GM12878 (cell line): ENCODE measurements at regions not wholly inside any gene's neighbourhood (a gene's known extent, or its start where the extent isn't known, plus 50 kb on each side); places are given as distances from the start of the nearest gene placed in this dataset.

Source experiments
- BCL11A ChIP-seq: IDR thresholded peaks from 2 replicates; pipeline ENCODE4 v1.6.1; 2011; ENCODE audit warnings: low read depth, low read length
- CHD1 ChIP-seq: IDR thresholded peaks from 2 replicates; pipeline ENCODE4 v1.6.1; 2012; ENCODE audit warnings: low read depth, low read length, improper control_type of control experiment
- EGR1 ChIP-seq, 2 experiments: IDR thresholded peaks; 1 replicate in 1 of 2; 2 replicates in 1 of 2; pipeline ENCODE4 v1.6.1; 2011 to 2012; ENCODE audit warnings: low read depth in 2 of 2, low read length in 2 of 2, borderline replicate concordance in 1 of 2, mild to moderate bottlenecking in 1 of 2, moderate library complexity in 1 of 2
- FOXM1 ChIP-seq: IDR thresholded peaks from 2 replicates; pipeline ENCODE4 v1.6.1; 2012; ENCODE audit warnings: low read depth, mild to moderate bottlenecking, inconsistent platforms, low read length, moderate library complexity
- GABPA ChIP-seq: IDR thresholded peaks from 2 replicates; pipeline ENCODE4 v1.6.1; 2014; ENCODE audit warnings: antibody characterized with exemption, low read depth, mild to moderate bottlenecking, inconsistent platforms
- HCFC1 ChIP-seq: fragments of 150-350 bp; IDR thresholded peaks from 2 replicates; pipeline ENCODE4 v1.6.1; 2014; ENCODE audit warnings: low read length
- HDAC6 ChIP-seq: fragments of 200-600 bp; sonication (generic); IDR thresholded peaks from one replicate; pipeline ENCODE4 v1.8.0; 2017; ENCODE audit warnings: antibody characterized with exemption; ENCODE audit not compliant: unreplicated experiment
- HDGF ChIP-seq: fragments of 450-650 bp; IDR thresholded peaks from 2 replicates; pipeline ENCODE4 v1.6.1; 2016; ENCODE audit warnings: antibody characterized with exemption
- IKZF1 ChIP-seq: fragments of 450-650 bp; conservative IDR thresholded peaks from 2 replicates; pipeline ENCODE4 v1.6.1; 2017; ENCODE audit warnings: antibody characterized with exemption, mild to moderate bottlenecking
- IRF4 ChIP-seq: IDR thresholded peaks from 2 replicates; pipeline ENCODE4 v1.6.1; 2011; ENCODE audit warnings: low read depth, low read length
- JUND ChIP-seq: IDR thresholded peaks from 2 replicates; pipeline ENCODE4 v1.6.1; 2012; ENCODE audit warnings: low read depth, mild to moderate bottlenecking, low read length, improper control_type of control experiment, moderate library complexity
- KDM1A ChIP-seq: fragments of 200-600 bp; sonication (generic); IDR thresholded peaks from 2 replicates; pipeline ENCODE4 v1.6.1; 2016; ENCODE audit warnings: borderline replicate concordance
- MEF2A ChIP-seq: IDR thresholded peaks from 2 replicates; pipeline ENCODE4 v1.6.1; 2011; ENCODE audit warnings: low read depth, mild to moderate bottlenecking, low read length, moderate library complexity; ENCODE audit not compliant: insufficient read depth
- MTA3 ChIP-seq: IDR thresholded peaks from 2 replicates; pipeline ENCODE4 v1.6.1; 2012; ENCODE audit warnings: low read length, inconsistent platforms, borderline replicate concordance
- MYC ChIP-seq: IDR thresholded peaks from 2 replicates; pipeline ENCODE4 v1.6.1; 2011; ENCODE audit warnings: mild to moderate bottlenecking, low read length, moderate library complexity, inconsistent platforms; ENCODE audit not compliant: insufficient read depth, insufficient replicate concordance, insufficient read length, severe bottlenecking
- NBN ChIP-seq: fragments of 450-650 bp; IDR thresholded peaks from 2 replicates; pipeline ENCODE4 v1.6.1; 2016
- RAD21 ChIP-seq: IDR thresholded peaks from 2 replicates; pipeline ENCODE4 v1.6.1; 2011; ENCODE audit warnings: mild to moderate bottlenecking, low read depth, low read length, moderate library complexity; ENCODE audit not compliant: insufficient read depth
- RUNX3 ChIP-seq: IDR thresholded peaks from 2 replicates; pipeline ENCODE4 v1.6.1; 2012; ENCODE audit warnings: low read length, inconsistent platforms
- SMARCA5 ChIP-seq: fragments of 450-650 bp; IDR thresholded peaks from 2 replicates; pipeline ENCODE4 v1.6.1; 2017; ENCODE audit warnings: mild to moderate bottlenecking
- SUZ12 ChIP-seq: fragments of 200-600 bp; sonication (generic); IDR thresholded peaks from one replicate; pipeline ENCODE4 v1.6.1; 2018; ENCODE audit warnings: antibody characterized with exemption, mild to moderate bottlenecking; ENCODE audit not compliant: unreplicated experiment
- TARDBP ChIP-seq: IDR thresholded peaks from 2 replicates; pipeline ENCODE4 v1.6.1; 2016; ENCODE audit warnings: borderline replicate concordance
- YBX1 ChIP-seq: fragments of 450-650 bp; IDR thresholded peaks from 2 replicates; pipeline ENCODE4 v1.6.1; 2016; ENCODE audit warnings: antibody characterized with exemption
- ZNF622 ChIP-seq: fragments of 450-650 bp; IDR thresholded peaks from 2 replicates; pipeline ENCODE4 v1.6.1; 2017; ENCODE audit warnings: mild to moderate bottlenecking, inconsistent platforms
- TF ChIP-seq, protein P1 (sequence below): fragments of 450-650 bp; IDR thresholded peaks from 2 replicates; pipeline ENCODE4 v1.6.1; 2016; ENCODE audit warnings: mild to moderate bottlenecking
- TF ChIP-seq, protein P2 (sequence below): fragments of 150-350 bp; IDR thresholded peaks from 2 replicates; pipeline ENCODE4 v1.6.1; 2014; ENCODE audit warnings: mild to moderate bottlenecking, low read depth, low read length
- TF ChIP-seq, protein P3 (sequence below): IDR thresholded peaks from 2 replicates; pipeline ENCODE4 v1.6.1; 2012; ENCODE audit warnings: improper control_type of control experiment, low read depth, low read length; ENCODE audit not compliant: insufficient replicate concordance

DNA sequence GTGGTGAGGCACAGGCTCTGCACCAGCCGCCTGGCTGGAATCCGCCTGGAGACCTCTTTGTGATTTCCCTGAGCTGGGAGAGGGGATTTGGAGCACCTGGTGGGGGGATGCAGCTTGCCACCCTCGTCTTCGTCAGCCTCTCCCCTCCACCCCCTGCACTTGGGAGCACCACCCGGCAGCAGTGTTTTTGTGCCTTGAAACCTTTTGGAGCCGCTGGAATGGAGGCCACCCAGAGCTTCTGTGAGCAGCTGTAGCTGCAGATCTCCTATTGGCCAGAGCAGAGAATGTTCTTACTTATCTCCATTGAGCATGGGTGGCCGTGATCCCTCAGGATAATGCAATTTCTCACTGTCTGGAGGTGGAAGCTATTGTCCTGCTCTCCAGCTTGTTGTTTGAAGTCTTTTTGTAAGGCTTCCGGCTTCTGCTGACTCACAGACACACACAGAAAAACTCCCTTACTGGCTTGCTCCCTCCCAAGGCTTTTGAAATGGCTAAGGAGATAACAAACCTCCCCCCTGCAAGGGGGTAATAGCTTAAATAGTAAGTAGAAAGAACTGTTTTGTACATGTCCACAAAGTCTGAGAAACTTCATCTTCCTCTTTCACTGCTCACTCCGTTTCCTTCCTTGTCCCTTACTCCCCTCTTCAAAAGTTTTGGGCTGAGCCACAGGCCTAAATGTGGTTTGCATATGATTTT, 271.2 kb downstream of the PRL start (continued):
- TF ChIP-seq IRF4, result no peak
- TF ChIP-seq EGR1 (IDR thresholded peaks at IDR 0.05; ENCODE audit: borderline replicate concordance in 1 of 2, low read depth in 2 of 2, low read length in 2 of 2), result no peak
- TF ChIP-seq MTA3, result no peak
- no peak for TF ChIP-seq JUND
- no peak for TF ChIP-seq NBN
- TF ChIP-seq RUNX3, result peak; percentile 86
- no peak for TF ChIP-seq MYC
- no peak for TF ChIP-seq KDM1A
- no peak for TF ChIP-seq YBX1
- TF ChIP-seq, protein P1, sequence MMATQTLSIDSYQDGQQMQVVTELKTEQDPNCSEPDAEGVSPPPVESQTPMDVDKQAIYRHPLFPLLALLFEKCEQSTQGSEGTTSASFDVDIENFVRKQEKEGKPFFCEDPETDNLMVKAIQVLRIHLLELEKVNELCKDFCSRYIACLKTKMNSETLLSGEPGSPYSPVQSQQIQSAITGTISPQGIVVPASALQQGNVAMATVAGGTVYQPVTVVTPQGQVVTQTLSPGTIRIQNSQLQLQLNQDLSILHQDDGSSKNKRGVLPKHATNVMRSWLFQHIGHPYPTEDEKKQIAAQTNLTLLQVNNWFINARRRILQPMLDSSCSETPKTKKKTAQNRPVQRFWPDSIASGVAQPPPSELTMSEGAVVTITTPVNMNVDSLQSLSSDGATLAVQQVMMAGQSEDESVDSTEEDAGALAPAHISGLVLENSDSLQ, result no peak
- no peak for TF ChIP-seq HDAC6
- TF ChIP-seq TARDBP, result no peak
- no peak for TF ChIP-seq GABPA
- TF ChIP-seq, protein P2, sequence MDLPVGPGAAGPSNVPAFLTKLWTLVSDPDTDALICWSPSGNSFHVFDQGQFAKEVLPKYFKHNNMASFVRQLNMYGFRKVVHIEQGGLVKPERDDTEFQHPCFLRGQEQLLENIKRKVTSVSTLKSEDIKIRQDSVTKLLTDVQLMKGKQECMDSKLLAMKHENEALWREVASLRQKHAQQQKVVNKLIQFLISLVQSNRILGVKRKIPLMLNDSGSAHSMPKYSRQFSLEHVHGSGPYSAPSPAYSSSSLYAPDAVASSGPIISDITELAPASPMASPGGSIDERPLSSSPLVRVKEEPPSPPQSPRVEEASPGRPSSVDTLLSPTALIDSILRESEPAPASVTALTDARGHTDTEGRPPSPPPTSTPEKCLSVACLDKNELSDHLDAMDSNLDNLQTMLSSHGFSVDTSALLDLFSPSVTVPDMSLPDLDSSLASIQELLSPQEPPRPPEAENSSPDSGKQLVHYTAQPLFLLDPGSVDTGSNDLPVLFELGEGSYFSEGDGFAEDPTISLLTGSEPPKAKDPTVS, result no peak
- TF ChIP-seq CHD1, result no peak; the same call in 1 of the 2 replicates
- TF ChIP-seq SUZ12, result no peak
- TF ChIP-seq, protein P3, sequence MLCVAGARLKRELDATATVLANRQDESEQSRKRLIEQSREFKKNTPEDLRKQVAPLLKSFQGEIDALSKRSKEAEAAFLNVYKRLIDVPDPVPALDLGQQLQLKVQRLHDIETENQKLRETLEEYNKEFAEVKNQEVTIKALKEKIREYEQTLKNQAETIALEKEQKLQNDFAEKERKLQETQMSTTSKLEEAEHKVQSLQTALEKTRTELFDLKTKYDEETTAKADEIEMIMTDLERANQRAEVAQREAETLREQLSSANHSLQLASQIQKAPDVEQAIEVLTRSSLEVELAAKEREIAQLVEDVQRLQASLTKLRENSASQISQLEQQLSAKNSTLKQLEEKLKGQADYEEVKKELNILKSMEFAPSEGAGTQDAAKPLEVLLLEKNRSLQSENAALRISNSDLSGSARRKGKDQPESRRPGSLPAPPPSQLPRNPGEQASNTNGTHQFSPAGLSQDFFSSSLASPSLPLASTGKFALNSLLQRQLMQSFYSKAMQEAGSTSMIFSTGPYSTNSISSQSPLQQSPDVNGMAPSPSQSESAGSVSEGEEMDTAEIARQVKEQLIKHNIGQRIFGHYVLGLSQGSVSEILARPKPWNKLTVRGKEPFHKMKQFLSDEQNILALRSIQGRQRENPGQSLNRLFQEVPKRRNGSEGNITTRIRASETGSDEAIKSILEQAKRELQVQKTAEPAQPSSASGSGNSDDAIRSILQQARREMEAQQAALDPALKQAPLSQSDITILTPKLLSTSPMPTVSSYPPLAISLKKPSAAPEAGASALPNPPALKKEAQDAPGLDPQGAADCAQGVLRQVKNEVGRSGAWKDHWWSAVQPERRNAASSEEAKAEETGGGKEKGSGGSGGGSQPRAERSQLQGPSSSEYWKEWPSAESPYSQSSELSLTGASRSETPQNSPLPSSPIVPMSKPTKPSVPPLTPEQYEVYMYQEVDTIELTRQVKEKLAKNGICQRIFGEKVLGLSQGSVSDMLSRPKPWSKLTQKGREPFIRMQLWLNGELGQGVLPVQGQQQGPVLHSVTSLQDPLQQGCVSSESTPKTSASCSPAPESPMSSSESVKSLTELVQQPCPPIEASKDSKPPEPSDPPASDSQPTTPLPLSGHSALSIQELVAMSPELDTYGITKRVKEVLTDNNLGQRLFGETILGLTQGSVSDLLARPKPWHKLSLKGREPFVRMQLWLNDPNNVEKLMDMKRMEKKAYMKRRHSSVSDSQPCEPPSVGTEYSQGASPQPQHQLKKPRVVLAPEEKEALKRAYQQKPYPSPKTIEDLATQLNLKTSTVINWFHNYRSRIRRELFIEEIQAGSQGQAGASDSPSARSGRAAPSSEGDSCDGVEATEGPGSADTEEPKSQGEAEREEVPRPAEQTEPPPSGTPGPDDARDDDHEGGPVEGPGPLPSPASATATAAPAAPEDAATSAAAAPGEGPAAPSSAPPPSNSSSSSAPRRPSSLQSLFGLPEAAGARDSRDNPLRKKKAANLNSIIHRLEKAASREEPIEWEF, result no peak
- TF ChIP-seq IKZF1, result peak; percentile 75
- peak; percentile 65; the same call in 1 of the 2 replicates for TF ChIP-seq SMARCA5
- TF ChIP-seq HCFC1, result no peak
- TF ChIP-seq BCL11A, result 0 out of 2 replicates have a peak, but pooled peaks have one; percentile 3
- no peak for TF ChIP-seq HDGF
- TF ChIP-seq ZNF622, result no peak
- TF ChIP-seq MEF2A, result no peak
- TF ChIP-seq FOXM1, result no peak; the same call in 1 of the 2 replicates
- no peak; the same call in 1 of the 2 replicates for TF ChIP-seq RAD21
